Endothelial cell of umbilical vein (primary cell): ENCODE measurements at regions not wholly inside any gene's neighbourhood (a gene's known extent, or its start where the extent isn't known, plus 50 kb on each side); places are given as distances from the start of the nearest gene placed in this dataset.

Source experiments
- BruUV-seq: library from RNA; stranded (reverse); fragments of 400-500 nt; replicated peaks from 2 replicates; lab custom pipeline; 2021; lab: Mats Ljungman, UMichigan
- CTCF ChIA-PET: fragments of 300-600, 350-600 bp; sonication (Branson Sonifier 250); formaldehyde crosslinking; loops from one replicate; lab custom pipeline; 2021; ENCODE audit warnings: antibody characterized with exemption, inconsistent platforms; lab: Charles Lee
- POLR2A ChIA-PET: fragments of 300-600, 350-600 bp; sonication (Branson Sonifier 250); formaldehyde crosslinking; loops from one replicate; lab custom pipeline; 2021; ENCODE audit warnings: antibody characterized with exemption, inconsistent platforms; lab: Charles Lee
- DNase-seq: peaks from one replicate; pipeline ENCODE4 v3.0.0-alpha.2; 2011; ENCODE audit warnings: low read depth, low spot score
- FAIRE-seq: peaks from 2 replicates; lab custom pipeline; 2011; peaks lifted over from hg19 to GRCh38; lab: Jason Lieb, UNC
- H2AFZ ChIP-seq: 2 replicates; pipeline ENCODE4 v1.6.0; 2012; ENCODE audit warnings: low read depth, low read length, control low read depth, inconsistent platforms
- H3K27ac ChIP-seq: 2 replicates; pipeline ENCODE4 v1.5.1; 2011; ENCODE audit warnings: low read depth, mild to moderate bottlenecking, control low read depth, low read length, moderate library complexity; ENCODE audit not compliant: insufficient read depth
- H3K27me3 ChIP-seq, 2 experiments: 2 replicates each; pipeline versions ENCODE4 v1.6.0 to v1.6.1; 2011; ENCODE audit warnings: low read length in 2 of 2, mixed read lengths in 1 of 2; ENCODE audit not compliant: control insufficient read depth in 2 of 2, insufficient read depth in 2 of 2
- H3K36me3 ChIP-seq, 2 experiments: 2 replicates in 1 of 2; 3 replicates in 1 of 2; pipeline ENCODE4 v1.5.1; 2011; ENCODE audit warnings: low read length in 2 of 2, mild to moderate bottlenecking in 1 of 2, moderate library complexity in 1 of 2; ENCODE audit not compliant: control insufficient read depth in 2 of 2, insufficient read depth in 2 of 2; ENCODE audit errors: extremely low read depth in 1 of 2
- H3K4me1 ChIP-seq: 3 replicates; pipeline ENCODE4 v1.5.1; 2011; ENCODE audit warnings: mild to moderate bottlenecking, low read length; ENCODE audit not compliant: control insufficient read depth, insufficient read depth; ENCODE audit errors: extremely low read depth
- H3K4me2 ChIP-seq: 2 replicates; pipeline ENCODE4 v1.6.1; 2011; ENCODE audit warnings: low read length, control low read depth, mixed read lengths; ENCODE audit not compliant: insufficient read depth
- H3K4me3 ChIP-seq, 3 experiments: fragments of 200-600 bp in 1 of 3; sonication (generic), shearing (Covaris generic) in 1 of 3; replicated peaks in 1 of 3; 2 replicates each; pipeline ENCODE4 v1.5.1; 2011 to 2016; ENCODE audit warnings: control low read depth in 3 of 3, low read length in 3 of 3, mild to moderate bottlenecking in 2 of 3, inconsistent platforms in 1 of 3, low read depth in 1 of 3, moderate library complexity in 1 of 3; ENCODE audit not compliant: insufficient read depth in 1 of 3
- H3K79me2 ChIP-seq: 2 replicates; pipeline ENCODE4 v1.6.0; 2012; ENCODE audit warnings: low read length, inconsistent platforms; ENCODE audit not compliant: control insufficient read depth, insufficient read depth
- H3K9ac ChIP-seq: replicated peaks from 2 replicates; pipeline ENCODE3; 2011; ENCODE audit warnings: low read length, control low read depth; ENCODE audit not compliant: insufficient read depth; ENCODE audit errors: extremely low read depth
- H3K9me1 ChIP-seq: replicated peaks from 3 replicates; pipeline ENCODE4 v1.6.0; 2011; ENCODE audit warnings: mild to moderate bottlenecking, low read length; ENCODE audit not compliant: control insufficient read depth, insufficient read depth; ENCODE audit errors: extremely low read depth
- H3K9me3 ChIP-seq: replicated peaks from 2 replicates; pipeline ENCODE4 v1.5.1; 2012; ENCODE audit warnings: low read length, inconsistent platforms; ENCODE audit not compliant: control insufficient read depth, insufficient read depth
- H4K20me1 ChIP-seq: replicated peaks from 2 replicates; pipeline ENCODE3; 2011; ENCODE audit warnings: mild to moderate bottlenecking, low read length; ENCODE audit not compliant: control insufficient read depth, insufficient read depth; ENCODE audit errors: extremely low read depth
- EZH2 ChIP-seq: IDR thresholded peaks from 2 replicates; pipeline ENCODE4 v1.6.1; 2012; ENCODE audit warnings: borderline replicate concordance, low read depth, mild to moderate bottlenecking, moderate library complexity, low read length, inconsistent platforms; ENCODE audit not compliant: severe bottlenecking
- FOS ChIP-seq: IDR thresholded peaks from 2 replicates; pipeline ENCODE4 v1.6.1; 2011; ENCODE audit warnings: mild to moderate bottlenecking, low read length, moderate library complexity, borderline replicate concordance; ENCODE audit not compliant: insufficient read depth
- GATA2 ChIP-seq: IDR thresholded peaks from 2 replicates; pipeline ENCODE4 v1.7.0; 2011; ENCODE audit warnings: low read depth, mild to moderate bottlenecking, moderate library complexity, mixed read lengths, low read length; ENCODE audit not compliant: insufficient read length, insufficient read depth
- JUN ChIP-seq: IDR thresholded peaks from 2 replicates; pipeline ENCODE4 v1.6.1; 2011; ENCODE audit warnings: borderline replicate concordance, low read depth; ENCODE audit not compliant: insufficient read length, insufficient read depth
- MYC ChIP-seq: IDR thresholded peaks from one replicate; pipeline ENCODE4 v1.6.1; 2011; ENCODE audit warnings: mild to moderate bottlenecking, low read depth, low read length
- POLR2A ChIP-seq: IDR thresholded peaks from 2 replicates; pipeline ENCODE4 v1.6.1; 2012; ENCODE audit warnings: low read depth, mild to moderate bottlenecking, control low read depth, low read length
- POLR2AphosphoS5 ChIP-seq: IDR thresholded peaks from 2 replicates; pipeline ENCODE4 v1.6.1; 2012; ENCODE audit warnings: low read depth, mild to moderate bottlenecking, control low read depth, low read length, moderate library complexity; ENCODE audit not compliant: insufficient read depth
- dilution Hi-C: fragments of 300-500 bp; cut with MboI; formaldehyde crosslinking; loops from one replicate; pipeline ENCODE4 v1.15.0; 2019; ENCODE audit warnings: low sequenced_read_pairs; ENCODE audit not compliant: extremely low pct_ligation_motif_present
- intact Hi-C: fragments of 100-400 bp; cut with micrococcal nuclease; formaldehyde crosslinking; loops from one replicate; pipeline ENCODE4 v1.10.0; 2022
- TF ChIP-seq, protein P1 (sequence below), 2 donors: IDR thresholded peaks; 1 replicate in 1 of 2; 2 replicates in 1 of 2; pipeline ENCODE4 v1.5.1; 2011; ENCODE audit warnings: low read length in 2 of 2, mild to moderate bottlenecking in 2 of 2, moderate library complexity in 2 of 2, control low read depth in 1 of 2, inconsistent platforms in 1 of 2, low read depth in 1 of 2; ENCODE audit not compliant: insufficient read depth in 1 of 2; ENCODE audit errors: extremely low read depth in 1 of 2
- TF ChIP-seq, protein P2 (sequence below): IDR thresholded peaks from 2 replicates; pipeline ENCODE4 v1.6.1; 2011; ENCODE audit not compliant: insufficient read depth, insufficient read length

DNA sequence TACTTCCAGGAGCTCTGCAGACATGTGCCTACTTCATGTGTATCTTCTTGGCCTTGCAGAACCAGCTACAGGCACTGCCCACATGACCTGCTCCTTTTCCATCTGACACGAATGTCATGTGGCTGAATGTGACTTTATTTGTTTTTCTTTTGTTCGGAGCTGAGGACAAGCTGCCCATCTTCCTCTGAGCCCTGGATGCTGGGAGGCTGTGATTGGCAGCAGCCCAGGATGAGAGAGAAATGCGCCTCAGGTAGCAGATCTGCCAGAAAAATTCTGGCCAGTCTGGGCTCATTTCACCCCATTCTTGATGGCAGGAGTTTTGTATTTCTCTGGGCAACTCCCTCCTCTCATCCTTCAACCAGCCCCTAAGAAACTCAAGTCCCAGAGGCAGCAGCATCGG, 372.0 kb downstream of the RPS6KC1 start:
- intact Hi-C loops (no loop called here), dilution Hi-C loops (no loop called here)
- Histone ChIP-seq H3K27ac (no peak overlapping the region), H3K36me3 (no peaks in the 10 kb centered on the region), H3K79me2 (no peaks in the 10 kb centered on the region), H2AFZ (no peak overlapping the region), H3K4me2 (no peak overlapping the region), H3K4me1 (no peaks in the 10 kb centered on the region), H3K27me3 (no peaks in the 10 kb centered on the region), H4K20me1 (no peaks in the 10 kb centered on the region), H3K4me3 (no peak overlapping the region), H3K9ac (no peak overlapping the region), H3K9me1 (no peaks in the 10 kb centered on the region), H3K9me3 (no peaks in the 10 kb centered on the region)
- ChIA-PET CTCF (interaction anchor here (1.3 kb wide), 1 partner anchor 41 kb away, joined by 4 read pairs; no protein-coding TSS in a partner anchor), POLR2A (no interaction called here)
- FAIRE-seq (no peak), DNase-seq (no peak)
- BruUV-seq, result no TSS peak
- TF ChIP-seq EZH2 (no peak), GATA2 (no peak), POLR2A (no peak), POLR2AphosphoS5 (no peak), JUN (no peak), FOS (no peak), MYC (no peak)
- TF ChIP-seq, protein P1, sequence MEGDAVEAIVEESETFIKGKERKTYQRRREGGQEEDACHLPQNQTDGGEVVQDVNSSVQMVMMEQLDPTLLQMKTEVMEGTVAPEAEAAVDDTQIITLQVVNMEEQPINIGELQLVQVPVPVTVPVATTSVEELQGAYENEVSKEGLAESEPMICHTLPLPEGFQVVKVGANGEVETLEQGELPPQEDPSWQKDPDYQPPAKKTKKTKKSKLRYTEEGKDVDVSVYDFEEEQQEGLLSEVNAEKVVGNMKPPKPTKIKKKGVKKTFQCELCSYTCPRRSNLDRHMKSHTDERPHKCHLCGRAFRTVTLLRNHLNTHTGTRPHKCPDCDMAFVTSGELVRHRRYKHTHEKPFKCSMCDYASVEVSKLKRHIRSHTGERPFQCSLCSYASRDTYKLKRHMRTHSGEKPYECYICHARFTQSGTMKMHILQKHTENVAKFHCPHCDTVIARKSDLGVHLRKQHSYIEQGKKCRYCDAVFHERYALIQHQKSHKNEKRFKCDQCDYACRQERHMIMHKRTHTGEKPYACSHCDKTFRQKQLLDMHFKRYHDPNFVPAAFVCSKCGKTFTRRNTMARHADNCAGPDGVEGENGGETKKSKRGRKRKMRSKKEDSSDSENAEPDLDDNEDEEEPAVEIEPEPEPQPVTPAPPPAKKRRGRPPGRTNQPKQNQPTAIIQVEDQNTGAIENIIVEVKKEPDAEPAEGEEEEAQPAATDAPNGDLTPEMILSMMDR (IDR thresholded peaks at IDR 0.05; ENCODE audit: extremely low read depth in 1 of 2, insufficient read depth in 1 of 2, low read depth in 1 of 2, low read length in 2 of 2), result no peak
- TF ChIP-seq, protein P2, sequence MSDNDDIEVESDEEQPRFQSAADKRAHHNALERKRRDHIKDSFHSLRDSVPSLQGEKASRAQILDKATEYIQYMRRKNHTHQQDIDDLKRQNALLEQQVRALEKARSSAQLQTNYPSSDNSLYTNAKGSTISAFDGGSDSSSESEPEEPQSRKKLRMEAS, result no peak
